ENCODE measurements at regions not wholly inside any gene's neighbourhood (a gene's known extent, or its start where the extent isn't known, plus 50 kb on each side); places are given as distances from the start of the nearest gene placed in this dataset.

- TF ChIP-seq POLR2AphosphoS5 (IDR thresholded peaks at IDR 0.05; ENCODE audit: low read depth, low read length): no peak
- TF ChIP-seq POLR2A (IDR thresholded peaks at IDR 0.05; ENCODE audit: low read depth, low read length): no peak
- no peak for TF ChIP-seq TAF1 (IDR thresholded peaks at IDR 0.05; ENCODE audit: low read depth, low read length)
- TF ChIP-seq POU2F2 (IDR thresholded peaks at IDR 0.05; ENCODE audit: low read depth, low read length): no peak
These were observed 1251.6 kb downstream of the NLGN4Y start for GRCh38 chrY:15775880-15776279.

All from GM12891 (cell line).